ENCODE measurements at regions not wholly inside any gene's neighbourhood (a gene's known extent, or its start where the extent isn't known, plus 50 kb on each side); places are given as distances from the start of the nearest gene placed in this dataset.

- Histone ChIP-seq H3K4me1 (no peaks in the 10 kb centered on the region), H3K9me3 (no peaks in the 10 kb centered on the region), H3K27me3 (no peaks in the 10 kb centered on the region), H3K27ac (no peak overlapping the region), H4K20me1 (no peaks in the 10 kb centered on the region), H3K4me3 (no peak overlapping the region), H3K9ac (no peak overlapping the region), H3K4me2 (no peak overlapping the region), H3K36me3 (no peaks in the 10 kb centered on the region)
- no peak for TF ChIP-seq Cebpa-rat (IDR thresholded peaks at IDR 0.05)
Measured at GRCh38 chr9:26271495-26272122, 593.4 kb upstream of the TUSC1 start.

GRCh38 chr9:26266146-26266793 lies 588.0 kb upstream of the TUSC1 start:
- Histone ChIP-seq H3K4me3 (no peak overlapping the region), H3K36me3 (no peaks in the 10 kb centered on the region), H3K9ac (no peak overlapping the region), H3K9me3 (no peaks in the 10 kb centered on the region), H3K4me2 (no peak overlapping the region), H4K20me1 (no peaks in the 10 kb centered on the region), H3K4me1 (no peaks in the 10 kb centered on the region), H3K27me3 (no peaks in the 10 kb centered on the region), H3K27ac (no peak overlapping the region)
- TF ChIP-seq Cebpa-rat (IDR thresholded peaks at IDR 0.05) = no peak

- Histone ChIP-seq H3K4me1 (no peaks in the 10 kb centered on the region), H3K9ac (no peak overlapping the region), H3K36me3 (no peaks in the 10 kb centered on the region), H3K27ac (no peak overlapping the region), H3K4me2 (no peak overlapping the region), H3K27me3 (no peaks in the 10 kb centered on the region), H3K9me3 (no peaks in the 10 kb centered on the region), H4K20me1 (no peaks in the 10 kb centered on the region), H3K4me3 (no peak overlapping the region)
- TF ChIP-seq Cebpa-rat (IDR thresholded peaks at IDR 0.05) = no peak
Measured at GRCh38 chr9:26264709-26265601, 586.7 kb upstream of the TUSC1 start.

- H3K27ac ChIP-seq = no peak overlapping the region
- no peak overlapping the region for H3K9ac ChIP-seq
- no peak overlapping the region for H3K4me3 ChIP-seq
- H3K36me3 ChIP-seq = no peaks in the 10 kb centered on the region
- H4K20me1 ChIP-seq = no peaks in the 10 kb centered on the region
- no peak overlapping the region for H3K4me2 ChIP-seq
- H3K27me3 ChIP-seq = no peaks in the 10 kb centered on the region
- no peaks in the 10 kb centered on the region for H3K4me1 ChIP-seq
- H3K9me3 ChIP-seq = no peaks in the 10 kb centered on the region
- no peak for TF ChIP-seq Cebpa-rat (IDR thresholded peaks at IDR 0.05)
Measured at GRCh38 chr9:26263478-26263877, 585.2 kb upstream of the TUSC1 start.

GRCh38 chr9:26262421-26263107 lies 584.3 kb upstream of the TUSC1 start:
- Histone ChIP-seq H3K9ac (no peak overlapping the region), H3K27ac (no peak overlapping the region)

GRCh38 chr9:26261503-26262330 lies 583.5 kb upstream of the TUSC1 start:
- Histone ChIP-seq H3K4me2 (no peak overlapping the region), H3K27me3 (no peaks in the 10 kb centered on the region), H4K20me1 (no peaks in the 10 kb centered on the region), H3K4me1 (no peaks in the 10 kb centered on the region), H3K9me3 (no peaks in the 10 kb centered on the region), H3K36me3 (no peaks in the 10 kb centered on the region), H3K9ac (no peak overlapping the region), H3K27ac (no peak overlapping the region), H3K4me3 (no peak overlapping the region)
- TF ChIP-seq Cebpa-rat (IDR thresholded peaks at IDR 0.05) = no peak

More at GRCh38 chr9:26262421-26263107, 584.3 kb upstream of the TUSC1 start:
- Histone ChIP-seq H4K20me1 (no peaks in the 10 kb centered on the region), H3K9me3 (no peaks in the 10 kb centered on the region), H3K4me2 (no peak overlapping the region), H3K4me1 (no peaks in the 10 kb centered on the region), H3K27me3 (no peaks in the 10 kb centered on the region), H3K36me3 (no peaks in the 10 kb centered on the region), H3K4me3 (no peak overlapping the region)
- TF ChIP-seq Cebpa-rat (IDR thresholded peaks at IDR 0.05) = no peak

- H3K4me2 ChIP-seq = no peak overlapping the region
- TF ChIP-seq Cebpa-rat (IDR thresholded peaks at IDR 0.05) = no peak
- H4K20me1 ChIP-seq = no peaks in the 10 kb centered on the region
- H3K9me3 ChIP-seq = no peaks in the 10 kb centered on the region
- H3K9ac ChIP-seq = no peak overlapping the region
- no peak overlapping the region for H3K27ac ChIP-seq
- H3K36me3 ChIP-seq = no peaks in the 10 kb centered on the region
- H3K27me3 ChIP-seq = no peaks in the 10 kb centered on the region
- H3K4me1 ChIP-seq = no peaks in the 10 kb centered on the region
- no peak overlapping the region for H3K4me3 ChIP-seq
Measured at GRCh38 chr9:26260238-26260637, 582.0 kb upstream of the TUSC1 start.

- Histone ChIP-seq H4K20me1 (no peaks in the 10 kb centered on the region), H3K4me1 (no peaks in the 10 kb centered on the region), H3K36me3 (no peaks in the 10 kb centered on the region), H3K27ac (no peak overlapping the region), H3K4me3 (no peak overlapping the region), H3K27me3 (no peaks in the 10 kb centered on the region), H3K9ac (no peak overlapping the region), H3K4me2 (no peak overlapping the region), H3K9me3 (no peaks in the 10 kb centered on the region)
- no peak for TF ChIP-seq Cebpa-rat (IDR thresholded peaks at IDR 0.05)
Measured at GRCh38 chr9:26247861-26248260, 569.6 kb upstream of the TUSC1 start.
